Large intestine (tissue), 3 donors: ENCODE measurements at regions not wholly inside any gene's neighbourhood (a gene's known extent, or its start where the extent isn't known, plus 50 kb on each side); places are given as distances from the start of the nearest gene placed in this dataset.
A peak's percentile ranks its signal among the peaks of the same experiment; 100 is the strongest.

Experiments used
- DNase-seq, 2 donors: peaks; one replicate each; pipeline versions ENCODE4 v3.0.0 to v3.0.0-alpha.2; 2013
- H3K27ac ChIP-seq: one replicate; pipeline ENCODE4 v1.5.1; 2013; ENCODE audit warnings: low read length
- H3K27me3 ChIP-seq: 2 replicates; pipeline ENCODE4 v1.6.1; 2013; ENCODE audit warnings: low read length; ENCODE audit not compliant: control insufficient read depth, insufficient read depth
- H3K36me3 ChIP-seq: 2 replicates; pipeline ENCODE4 v1.6.1; 2013; ENCODE audit warnings: low read length; ENCODE audit not compliant: control insufficient read depth, insufficient read depth
- H3K4me1 ChIP-seq: one replicate; pipeline ENCODE4 v1.6.1; 2013; ENCODE audit warnings: low read length; ENCODE audit not compliant: control insufficient read depth, insufficient read depth
- H3K4me3 ChIP-seq: one replicate; pipeline ENCODE4 v1.5.1; 2013; ENCODE audit warnings: low read length
- H3K9me3 ChIP-seq: one replicate; pipeline ENCODE4 v1.6.1; 2013; ENCODE audit warnings: mild to moderate bottlenecking, low read depth, low read length, moderate library complexity; ENCODE audit not compliant: control insufficient read depth
- WGBS: methylation state at CpG from one replicate; pipeline ENCODE4 v1.1.5; 2013; ENCODE audit warnings: low lambda C conversion rate; ENCODE audit not compliant: insufficient coverage; 5-methylcytosine and 5-hydroxymethylcytosine counted together

- Histone ChIP-seq H3K4me1 (no peaks in the 10 kb centered on the region), H3K36me3 (no peaks in the 10 kb centered on the region)
Observed at GRCh38 chr2:204201507-204201906, 264.9 kb downstream of the ICOS start.

GRCh38 chr2:204202253-204202652 is 265.7 kb downstream of the ICOS start:
- no CpG with 5 or more reads among the region's 1 CpG for WGBS
- Histone ChIP-seq H3K4me1 (no peaks in the 10 kb centered on the region), H3K27ac (no peak overlapping the region), H3K9me3 (no peaks in the 10 kb centered on the region), H3K27me3 (no peaks in the 10 kb centered on the region), H3K36me3 (no peaks in the 10 kb centered on the region), H3K4me3 (no peak overlapping the region)
- no peak for DNase-seq

More at GRCh38 chr2:204201507-204201906, 264.9 kb downstream of the ICOS start:
- WGBS: no CpG with 5 or more reads among the region's 2 CpGs
- DNase-seq: no peak
- H3K27ac ChIP-seq: no peak overlapping the region
- no peak overlapping the region for H3K4me3 ChIP-seq
- H3K9me3 ChIP-seq: no peaks in the 10 kb centered on the region
- no peaks in the 10 kb centered on the region for H3K27me3 ChIP-seq

- H3K27me3 ChIP-seq: no peaks in the 10 kb centered on the region
- no peaks in the 10 kb centered on the region for H3K9me3 ChIP-seq
- H3K4me3 ChIP-seq: no peak overlapping the region
- peak in 1 of 2 donors; percentile 24 for DNase-seq
- no CpG with 5 or more reads among the region's 4 CpGs for WGBS
- H3K36me3 ChIP-seq: no peaks in the 10 kb centered on the region
- no peak overlapping the region for H3K27ac ChIP-seq
- no peaks in the 10 kb centered on the region for H3K4me1 ChIP-seq
Observed at GRCh38 chr2:204203704-204204103, 267.1 kb downstream of the ICOS start.

- no peaks in the 10 kb centered on the region for H3K9me3 ChIP-seq
- DNase-seq: no peak
- H3K4me3 ChIP-seq: no peak overlapping the region
- no peak overlapping the region for H3K27ac ChIP-seq
- no CpG with 5 or more reads among the region's 6 CpGs for WGBS
- H3K27me3 ChIP-seq: no peaks in the 10 kb centered on the region
- H3K4me1 ChIP-seq: no peaks in the 10 kb centered on the region
- no peaks in the 10 kb centered on the region for H3K36me3 ChIP-seq
Observed at GRCh38 chr2:204205082-204205481, 268.5 kb downstream of the ICOS start.

- H3K27me3 ChIP-seq: no peaks in the 10 kb centered on the region
- WGBS: 80% methylated on average over 1 of the region's 7 CpGs
- H3K4me3 ChIP-seq: no peak overlapping the region
- H3K27ac ChIP-seq: no peak overlapping the region
- no peaks in the 10 kb centered on the region for H3K36me3 ChIP-seq
- no peaks in the 10 kb centered on the region for H3K9me3 ChIP-seq
- H3K4me1 ChIP-seq: no peaks in the 10 kb centered on the region
- DNase-seq: no peak
Observed at GRCh38 chr2:204205538-204205937, 269.0 kb downstream of the ICOS start.

GRCh38 chr2:204207866-204208265 is 271.3 kb downstream of the ICOS start:
- no peak overlapping the region for H3K4me3 ChIP-seq
- WGBS: no CpG with 5 or more reads among the region's 1 CpG
- no peaks in the 10 kb centered on the region for H3K4me1 ChIP-seq

GRCh38 chr2:204213588-204213987 is 277.0 kb downstream of the ICOS start:
- Histone ChIP-seq H3K27me3 (no peaks in the 10 kb centered on the region), H3K27ac (no peak overlapping the region), H3K9me3 (peaks cover 4% of the 10 kb centered on the region), H3K36me3 (no peaks in the 10 kb centered on the region), H3K4me3 (no peak overlapping the region), H3K4me1 (no peaks in the 10 kb centered on the region)
- DNase-seq: no peak

More at GRCh38 chr2:204207866-204208265, 271.3 kb downstream of the ICOS start:
- Histone ChIP-seq H3K36me3 (no peaks in the 10 kb centered on the region), H3K27me3 (no peaks in the 10 kb centered on the region), H3K27ac (no peak overlapping the region), H3K9me3 (no peaks in the 10 kb centered on the region)
- no peak for DNase-seq

- Histone ChIP-seq H3K9me3 (peaks cover 4% of the 10 kb centered on the region), H3K4me1 (no peaks in the 10 kb centered on the region), H3K27ac (no peak overlapping the region), H3K27me3 (no peaks in the 10 kb centered on the region), H3K36me3 (no peaks in the 10 kb centered on the region), H3K4me3 (no peak overlapping the region)
- DNase-seq: no peak
- 70% methylated on average over 2 of the region's 2 CpGs for WGBS
Observed at GRCh38 chr2:204218040-204218439, 281.5 kb downstream of the ICOS start.

- DNase-seq: no peak
- no peak overlapping the region for H3K4me3 ChIP-seq
- H3K4me1 ChIP-seq: no peaks in the 10 kb centered on the region
- no peaks in the 10 kb centered on the region for H3K27me3 ChIP-seq
- H3K36me3 ChIP-seq: no peaks in the 10 kb centered on the region
- no CpG with 5 or more reads among the region's 2 CpGs for whole genome bisulfite sequencing
- H3K27ac ChIP-seq: no peak overlapping the region
- H3K9me3 ChIP-seq: peaks cover 2% of the 10 kb centered on the region
Observed at GRCh38 chr2:204219196-204219595, 282.6 kb downstream of the ICOS start.

GRCh38 chr2:204220896-204221295 is 284.3 kb downstream of the ICOS start:
- no peak for DNase-seq
- H3K9me3 ChIP-seq: no peaks in the 10 kb centered on the region
- no peak overlapping the region for H3K27ac ChIP-seq
- H3K4me3 ChIP-seq: no peak overlapping the region
- H3K4me1 ChIP-seq: no peaks in the 10 kb centered on the region
- no peaks in the 10 kb centered on the region for H3K27me3 ChIP-seq
- no peaks in the 10 kb centered on the region for H3K36me3 ChIP-seq
- 83% methylated on average over 2 of the region's 3 CpGs for WGBS

GRCh38 chr2:204223046-204223445 is 286.5 kb downstream of the ICOS start:
- Histone ChIP-seq H3K36me3 (no peaks in the 10 kb centered on the region), H3K9me3 (no peaks in the 10 kb centered on the region), H3K27ac (no peak overlapping the region), H3K4me3 (no peak overlapping the region), H3K4me1 (no peaks in the 10 kb centered on the region), H3K27me3 (peaks cover 10% of the 10 kb centered on the region)
- DNase-seq: no peak
- WGBS: no CpG with 5 or more reads among the region's 6 CpGs
